ENCODE measurements at regions not wholly inside any gene's neighbourhood (a gene's known extent, or its start where the extent isn't known, plus 50 kb on each side); places are given as distances from the start of the nearest gene placed in this dataset.

DNA sequence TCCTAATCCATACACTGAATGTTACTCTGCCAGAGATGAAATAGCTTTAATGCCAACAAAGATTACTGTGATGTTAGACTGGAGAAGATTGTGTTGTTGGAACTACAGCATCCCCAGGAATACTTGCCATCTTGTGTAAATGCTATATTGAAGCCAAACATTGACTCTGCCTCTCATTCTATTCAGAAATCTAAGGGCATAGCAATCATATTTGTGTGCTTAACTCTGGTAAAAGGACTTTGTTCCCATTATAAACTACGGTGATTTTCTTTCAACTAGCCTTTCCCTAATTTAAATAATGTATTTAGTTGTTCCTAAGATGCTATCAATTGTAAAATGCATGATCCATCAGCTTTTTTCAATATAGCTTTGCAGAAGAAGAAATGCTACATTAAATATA, 498.4 kb upstream of the LRRN3 start:
- in situ Hi-C loops (cut with HindIII; ENCODE audit: low sequenced_read_pairs), result no loop called here

GRCh38 chr7:110593355-110593754, 497.6 kb upstream of the LRRN3 start:
- in situ Hi-C loops (cut with HindIII; ENCODE audit: low sequenced_read_pairs), result no loop called here

GRCh38 chr7:110595694-110596093, 495.2 kb upstream of the LRRN3 start:
- in situ Hi-C loops (cut with HindIII; ENCODE audit: low sequenced_read_pairs), result no loop called here

- in situ Hi-C loops (cut with HindIII; ENCODE audit: low sequenced_read_pairs), result no loop called here
Measured at GRCh38 chr7:110600956-110601355, 490.0 kb upstream of the LRRN3 start.

GRCh38 chr7:110601710-110602109, 489.2 kb upstream of the LRRN3 start:
- in situ Hi-C loops (cut with HindIII; ENCODE audit: low sequenced_read_pairs), result no loop called here

DNA sequence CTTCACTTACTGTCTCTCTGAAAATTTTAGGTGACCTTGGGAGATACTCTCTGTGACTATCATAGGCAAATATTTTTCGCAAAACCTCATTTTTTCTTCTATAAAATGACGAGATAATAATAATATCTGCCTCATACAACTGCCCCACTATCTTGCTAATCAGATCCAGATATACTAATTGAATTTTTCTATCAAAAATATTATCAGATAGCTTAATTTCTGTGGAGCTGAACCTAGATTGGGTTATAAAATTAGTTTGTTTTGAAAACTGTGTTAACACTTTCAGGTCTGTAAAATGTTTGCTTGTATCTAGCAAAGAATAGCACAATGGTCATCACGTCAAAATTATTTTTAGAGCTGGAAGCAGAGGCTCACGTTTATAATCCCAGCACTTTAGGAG, 486.7 kb upstream of the LRRN3 start:
- in situ Hi-C loops (cut with HindIII; ENCODE audit: low sequenced_read_pairs), result no loop called here

DNA sequence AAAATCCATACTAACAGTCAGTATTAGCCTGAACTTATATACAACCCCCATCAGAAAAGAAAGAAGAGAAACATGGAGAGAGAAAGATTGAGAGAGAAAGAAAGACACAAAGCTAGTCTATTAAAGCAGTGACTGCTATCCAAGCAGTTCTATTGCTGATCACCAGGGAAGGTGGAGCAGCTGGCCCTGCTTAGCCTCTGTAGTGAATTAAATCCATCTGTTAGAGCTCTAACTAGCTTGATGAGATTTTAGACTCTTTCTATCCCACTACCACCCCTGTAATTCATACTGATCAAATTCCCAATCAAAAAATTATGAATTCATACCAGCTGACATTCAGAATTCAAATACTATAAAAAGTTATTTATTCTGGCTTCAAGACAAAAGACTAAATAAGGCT, 486.0 kb upstream of the LRRN3 start:
- in situ Hi-C loops (cut with HindIII; ENCODE audit: low sequenced_read_pairs), result no loop called here

DNA sequence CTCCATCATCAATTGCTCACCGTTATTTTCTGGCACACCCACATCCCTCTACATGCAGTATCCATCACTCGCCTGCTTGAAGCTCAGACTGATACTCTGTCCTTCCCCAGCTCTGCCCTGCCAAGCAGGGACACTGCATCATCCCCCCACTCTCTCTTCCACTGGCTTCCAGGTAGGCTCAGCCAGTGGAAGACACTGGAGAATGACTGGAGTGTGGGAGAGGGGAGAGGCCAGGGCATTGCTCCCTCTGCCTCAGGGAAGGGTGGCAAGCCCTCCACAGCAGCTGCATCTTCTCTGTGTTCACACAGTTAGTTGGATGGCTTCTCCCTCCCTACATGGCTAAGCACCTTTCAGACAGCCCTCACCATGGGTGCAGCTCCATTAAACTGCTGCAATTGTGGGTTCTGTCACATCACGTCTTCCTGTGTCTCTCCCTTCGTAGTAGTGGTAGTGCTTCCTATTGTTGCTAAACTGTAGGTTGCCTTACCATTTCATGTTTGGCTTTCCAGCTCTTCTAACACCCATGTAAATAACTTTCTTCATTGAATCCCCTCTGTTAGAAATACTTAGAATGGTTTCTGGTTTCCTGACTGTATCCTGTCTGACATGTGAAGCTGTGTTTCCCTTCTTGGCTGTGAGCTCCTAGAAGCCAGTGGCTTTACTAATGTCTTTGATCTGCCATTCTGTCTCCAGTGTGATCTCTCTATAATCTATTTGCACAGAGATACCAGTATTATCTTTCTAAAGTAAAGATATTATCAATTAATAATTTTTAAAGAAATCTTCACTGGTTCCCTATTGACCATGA, 483.7 kb upstream of the LRRN3 start:
- in situ Hi-C loops (cut with HindIII; ENCODE audit: low sequenced_read_pairs), result no loop called here

DNA sequence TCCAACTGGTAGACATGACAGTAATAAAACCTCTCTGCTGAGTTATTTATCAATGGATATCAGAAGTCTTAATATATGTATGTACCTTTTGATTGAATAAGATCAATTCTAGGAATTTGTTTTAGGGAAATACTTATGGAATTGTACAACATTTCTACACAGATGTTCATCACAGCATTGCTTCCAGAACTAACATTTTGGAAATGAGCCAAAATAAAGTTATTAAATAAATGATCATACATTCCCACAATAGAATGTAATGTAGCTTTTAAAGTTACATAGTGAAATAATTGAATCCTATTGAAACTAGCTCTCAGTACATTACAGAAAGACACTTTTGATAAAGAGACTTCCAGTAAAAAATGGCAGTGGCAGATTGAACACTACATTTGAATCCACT, 481.6 kb upstream of the LRRN3 start:
- in situ Hi-C loops (cut with HindIII; ENCODE audit: low sequenced_read_pairs), result no loop called here

GRCh38 chr7:110612680-110613079, 478.2 kb upstream of the LRRN3 start:
- in situ Hi-C loops (cut with HindIII; ENCODE audit: low sequenced_read_pairs), result no loop called here
